GM23248 (cell line): ENCODE measurements at regions not wholly inside any gene's neighbourhood (a gene's known extent, or its start where the extent isn't known, plus 50 kb on each side); places are given as distances from the start of the nearest gene placed in this dataset.
A peak's percentile ranks its signal among the peaks of the same experiment; 100 is the strongest.

Experiments
- DNase-seq: peaks from one replicate; pipeline ENCODE4 v3.0.0-alpha.2; 2015
- H2AFZ ChIP-seq: fragments of 200-600 bp; sonication (generic); 2 replicates; pipeline ENCODE4 v1.6.1; 2016; ENCODE audit warnings: antibody characterized with exemption
- H3F3A ChIP-seq: fragments of 200-600 bp; sonication (generic); 2 replicates; pipeline ENCODE4 v1.6.1; 2016; ENCODE audit warnings: mild to moderate bottlenecking, antibody characterized with exemption, mixed run types; ENCODE audit not compliant: insufficient read depth
- H3K27ac ChIP-seq: fragments of 200-600 bp; sonication (generic); 2 replicates; pipeline ENCODE4 v1.5.1; 2016; ENCODE audit warnings: mild to moderate bottlenecking
- H3K27me3 ChIP-seq: fragments of 200-600 bp; sonication (generic); replicated peaks from 2 replicates; pipeline ENCODE4 v1.6.1; 2016; ENCODE audit warnings: mild to moderate bottlenecking; ENCODE audit not compliant: insufficient read depth
- H3K36me3 ChIP-seq: fragments of 200-600 bp; sonication (generic); 2 replicates; pipeline ENCODE4 v1.6.1; 2016; ENCODE audit warnings: low read depth, mild to moderate bottlenecking
- H3K4me1 ChIP-seq: fragments of 200-600 bp; sonication (generic); 2 replicates; pipeline ENCODE4 v1.6.1; 2016; ENCODE audit warnings: mild to moderate bottlenecking; ENCODE audit not compliant: insufficient read depth
- H3K4me2 ChIP-seq: fragments of 200-600 bp; sonication (generic); one replicate; pipeline ENCODE4 v1.6.1; 2016; ENCODE audit warnings: mild to moderate bottlenecking; ENCODE audit not compliant: unreplicated experiment
- H3K4me3 ChIP-seq: fragments of 200-600 bp; sonication (generic); 2 replicates; pipeline ENCODE4 v1.5.1; 2016; ENCODE audit warnings: mild to moderate bottlenecking
- H3K79me2 ChIP-seq: fragments of 200-600 bp; sonication (generic); 2 replicates; pipeline ENCODE4 v1.6.1; 2016; ENCODE audit warnings: mild to moderate bottlenecking; ENCODE audit not compliant: insufficient read depth
- H3K9ac ChIP-seq: fragments of 200-600 bp; sonication (generic); 2 replicates; pipeline ENCODE4 v1.6.1; 2016; ENCODE audit warnings: mild to moderate bottlenecking
- H3K9me2 ChIP-seq: fragments of 200-600 bp; sonication (generic); 2 replicates; pipeline ENCODE4 v1.6.1; 2016; ENCODE audit warnings: mixed run types, mild to moderate bottlenecking, moderate library complexity; ENCODE audit not compliant: insufficient read depth
- H3K9me3 ChIP-seq: fragments of 200-600 bp; sonication (generic); one replicate; pipeline ENCODE4 v1.6.1; 2017; ENCODE audit warnings: low read depth
- H4K20me1 ChIP-seq: fragments of 200-600 bp; sonication (generic); 2 replicates; pipeline ENCODE4 v1.6.0; 2016; ENCODE audit not compliant: insufficient read depth
- EZH2 ChIP-seq: fragments of 200-600 bp; sonication (generic); IDR thresholded peaks from 2 replicates; pipeline ENCODE4 v1.6.1; 2018; ENCODE audit warnings: antibody characterized with exemption, mild to moderate bottlenecking; ENCODE audit not compliant: insufficient read depth, poor library complexity, severe bottlenecking
- EZH2phosphoT487 ChIP-seq: fragments of 200-600 bp; sonication (generic); IDR thresholded peaks from 2 replicates; pipeline ENCODE4 v1.6.1; 2018; ENCODE audit warnings: antibody characterized with exemption, moderate library complexity, mild to moderate bottlenecking, low read depth; ENCODE audit not compliant: insufficient read depth
- WGBS, 2 experiments: methylation state at CpG; one replicate each; pipeline ENCODE4 v1.1.6; 2015 to 2017; ENCODE audit warnings: low lambda C conversion rate in 2 of 2, low coverage in 1 of 2; ENCODE audit errors: missing lambda C conversion rate in 2 of 2; 5-methylcytosine and 5-hydroxymethylcytosine counted together
- in situ Hi-C: fragments of 300-500 bp; cut with MboI; formaldehyde crosslinking; loops from 2 replicates; pipeline ENCODE4 v1.15.0; 2020

- Histone ChIP-seq H3K36me3 (no peaks in the 10 kb centered on the region), H2AFZ (no peak overlapping the region), H3K4me2 (no peak overlapping the region), H3F3A (peaks cover 15% of the 10 kb centered on the region; the same call in 1 of the 2 replicates), H3K27ac (no peak overlapping the region), H3K9me3 (no peaks in the 10 kb centered on the region), H3K4me1 (peaks cover 11% of the 10 kb centered on the region; the same call in 1 of the 2 replicates), H4K20me1 (no peaks in the 10 kb centered on the region), H3K4me3 (no peak overlapping the region), H3K9me2 (no peaks in the 10 kb centered on the region), H3K27me3 (no peaks in the 10 kb centered on the region), H3K79me2 (no peaks in the 10 kb centered on the region), H3K9ac (no peak overlapping the region)
- in situ Hi-C loops, result no loop called here
- TF ChIP-seq EZH2phosphoT487 (no peak), EZH2 (no peak)
- WGBS, 2 experiments, result 90 to 92% methylated on average over 1 of the region's 1 CpG
- no peak for DNase-seq
Observed at GRCh38 chr3:159907828-159908227, 80.8 kb upstream of the IL12A start.

- Histone ChIP-seq H3K9me2 (no peaks in the 10 kb centered on the region), H3K4me1 (peaks cover 17% of the 10 kb centered on the region), H4K20me1 (no peaks in the 10 kb centered on the region), H3K9ac (no peak overlapping the region), H3K4me2 (no peak overlapping the region), H3K4me3 (no peak overlapping the region), H3K27me3 (no peaks in the 10 kb centered on the region), H3K79me2 (no peaks in the 10 kb centered on the region), H3K9me3 (no peaks in the 10 kb centered on the region), H2AFZ (no peak overlapping the region), H3F3A (peaks cover 5% of the 10 kb centered on the region; the same call in 1 of the 2 replicates), H3K27ac (no peak overlapping the region), H3K36me3 (no peaks in the 10 kb centered on the region)
- 88 to 92% methylated on average over 7 of the region's 7 CpGs for WGBS, 2 experiments
- no peak for DNase-seq
- in situ Hi-C loops, result no loop called here
- no peak for TF ChIP-seq EZH2phosphoT487
- TF ChIP-seq EZH2, result no peak
Observed at GRCh38 chr3:159910991-159911663, 77.5 kb upstream of the IL12A start.

GRCh38 chr3:159911664-159912037 is 77.0 kb upstream of the IL12A start:
- Histone ChIP-seq H3K4me2 (no peak overlapping the region), H4K20me1 (no peaks in the 10 kb centered on the region), H3K4me3 (no peak overlapping the region), H3K79me2 (no peaks in the 10 kb centered on the region), H3K9me3 (no peaks in the 10 kb centered on the region), H2AFZ (no peak overlapping the region), H3K36me3 (no peaks in the 10 kb centered on the region), H3K27ac (no peak overlapping the region), H3F3A (peaks cover 5% of the 10 kb centered on the region; the same call in 1 of the 2 replicates), H3K9me2 (no peaks in the 10 kb centered on the region), H3K9ac (no peak overlapping the region), H3K4me1 (peaks cover 17% of the 10 kb centered on the region), H3K27me3 (no peaks in the 10 kb centered on the region)
- TF ChIP-seq EZH2phosphoT487, result no peak
- no peak for TF ChIP-seq EZH2
- no peak for DNase-seq
- WGBS, 2 experiments, result 91 to 97% methylated on average over 2 of the region's 2 CpGs
- in situ Hi-C loops, result no loop called here

- H3K27me3 ChIP-seq, result no peaks in the 10 kb centered on the region
- H3K36me3 ChIP-seq, result no peaks in the 10 kb centered on the region
- H2AFZ ChIP-seq, result no peak overlapping the region
- no peaks in the 10 kb centered on the region for H4K20me1 ChIP-seq
- TF ChIP-seq EZH2 (no peak), EZH2phosphoT487 (no peak)
- H3K4me3 ChIP-seq, result no peak overlapping the region
- no peaks in the 10 kb centered on the region for H3F3A ChIP-seq
- in situ Hi-C loops, result no loop called here
- no peaks in the 10 kb centered on the region for H3K9me2 ChIP-seq
- H3K9me3 ChIP-seq, result no peaks in the 10 kb centered on the region
- DNase-seq, result no peak
- H3K9ac ChIP-seq, result no peak overlapping the region
- 61 to 71% methylated on average over 1 of the region's 1 CpG for WGBS, 2 experiments
- peak overlapping the region; percentile 1 for H3K4me2 ChIP-seq
- no peaks in the 10 kb centered on the region for H3K79me2 ChIP-seq
- peaks cover 13% of the 10 kb centered on the region for H3K4me1 ChIP-seq
- H3K27ac ChIP-seq, result no peak overlapping the region
Observed at GRCh38 chr3:159913712-159914414, 74.8 kb upstream of the IL12A start.
